ENCODE measurements at regions not wholly inside any gene's neighbourhood (a gene's known extent, or its start where the extent isn't known, plus 50 kb on each side); places are given as distances from the start of the nearest gene placed in this dataset.
"Not testable (repeated sequence)": the region's sequence is repeated elsewhere in the genome, so short reads cannot be mapped to it uniquely, and the experiment has no call there.

GRCh38 chr4:186366326-186366725, 100.3 kb downstream of the F11 start:
- Histone ChIP-seq H3K9me3 (peaks cover 0 to 37% (median 0%) of the 10 kb centered on the region in 3 donors), H3K27me3 (no peaks in the 10 kb centered on the region), H3K36me3 (no peaks in the 10 kb centered on the region), H3K4me3 (no peak overlapping the region), H3K27ac (no peak overlapping the region), H3K4me1 (no peaks in the 10 kb centered on the region)
- no peak for ATAC-seq
- no peak for TF ChIP-seq EP300 (IDR thresholded peaks at IDR 0.05)
- no peak for TF ChIP-seq POLR2A (IDR thresholded peaks at IDR 0.05)
- no peak for TF ChIP-seq CTCF (IDR thresholded peaks at IDR 0.05)
- no peak for TF ChIP-seq POLR2AphosphoS5 (IDR thresholded peaks at IDR 0.05)
- WGBS, 2 donors (ENCODE audit: low coverage in 1 of 2) = 88 to 92% methylated on average over 3 to 5 of the region's 5 CpGs

GRCh38 chr4:186363038-186363437, 97.0 kb downstream of the F11 start:
- not testable (repeated sequence) for ATAC-seq, H3K27ac ChIP-seq, H3K4me1 ChIP-seq, H3K36me3 ChIP-seq, H3K4me3 ChIP-seq, H3K27me3 ChIP-seq
- peaks cover 0 to 37% (median 0%) of the 10 kb centered on the region in 3 donors for H3K9me3 ChIP-seq
- WGBS, 2 donors (ENCODE audit: low coverage in 1 of 2) = 89 to 92% methylated on average over 1 to 5 of the region's 6 CpGs

GRCh38 chr4:186360551-186360950, 94.6 kb downstream of the F11 start:
- Histone ChIP-seq H3K27me3 (no peaks in the 10 kb centered on the region), H3K9me3 (peaks cover 0 to 37% (median 0%) of the 10 kb centered on the region in 3 donors), H3K4me3 (no peak overlapping the region), H3K4me1 (no peaks in the 10 kb centered on the region), H3K36me3 (no peaks in the 10 kb centered on the region), H3K27ac (no peak overlapping the region)
- 84 to 88% methylated on average over 3 to 4 of the region's 4 CpGs for WGBS, 2 donors (ENCODE audit: low coverage in 1 of 2)
- ATAC-seq = no peak
- TF ChIP-seq CTCF (IDR thresholded peaks at IDR 0.05) = no peak
- TF ChIP-seq POLR2A (IDR thresholded peaks at IDR 0.05) = no peak
- no peak for TF ChIP-seq POLR2AphosphoS5 (IDR thresholded peaks at IDR 0.05)
- no peak for TF ChIP-seq EP300 (IDR thresholded peaks at IDR 0.05)

- no peak for ATAC-seq
- Histone ChIP-seq H3K9me3 (no peaks in the 10 kb centered on the region), H3K36me3 (no peaks in the 10 kb centered on the region), H3K4me3 (no peak overlapping the region), H3K27ac (no peak overlapping the region), H3K4me1 (no peaks in the 10 kb centered on the region), H3K27me3 (peaks cover 12% of the 10 kb centered on the region)
- no peak for TF ChIP-seq EP300 (IDR thresholded peaks at IDR 0.05)
- TF ChIP-seq POLR2A (IDR thresholded peaks at IDR 0.05) = no peak
- no peak for TF ChIP-seq CTCF (IDR thresholded peaks at IDR 0.05)
- no peak for TF ChIP-seq POLR2AphosphoS5 (IDR thresholded peaks at IDR 0.05)
- 78 to 80% methylated on average over 2 to 7 of the region's 7 CpGs for WGBS, 2 donors (ENCODE audit: low coverage in 1 of 2)
Observed at GRCh38 chr4:186351668-186352194, 85.7 kb downstream of the F11 start.

GRCh38 chr4:186348433-186348832, 82.4 kb downstream of the F11 start:
- H3K9me3 ChIP-seq = no peaks in the 10 kb centered on the region
- ATAC-seq = no peak
- no peaks in the 10 kb centered on the region for H3K4me1 ChIP-seq
- H3K27me3 ChIP-seq = peaks cover 33% of the 10 kb centered on the region
- WGBS, 2 donors (ENCODE audit: low coverage in 1 of 2) = 77 to 88% methylated on average over 7 to 10 of the region's 10 CpGs
- no peak overlapping the region for H3K27ac ChIP-seq
- no peak overlapping the region for H3K4me3 ChIP-seq
- TF ChIP-seq CTCF (IDR thresholded peaks at IDR 0.05) (no peak), EP300 (IDR thresholded peaks at IDR 0.05) (no peak), POLR2AphosphoS5 (IDR thresholded peaks at IDR 0.05) (no peak), POLR2A (IDR thresholded peaks at IDR 0.05) (no peak)
- H3K36me3 ChIP-seq = no peaks in the 10 kb centered on the region
